Mesothelial cell of epicardium (in vitro differentiated cells): ENCODE measurements at regions not wholly inside any gene's neighbourhood (a gene's known extent, or its start where the extent isn't known, plus 50 kb on each side); places are given as distances from the start of the nearest gene placed in this dataset.

Experiments used
- DNase-seq, 2 experiments: peaks; one replicate each; pipeline ENCODE4 v3.0.0; 2021; ENCODE audit warnings: low spot score in 2 of 2; ENCODE audit not compliant: unreplicated experiment in 2 of 2
- H3K27ac Mint-ChIP-seq: 2 replicates; pipeline ENCODE4 v1.8.0; 2021; ENCODE audit warnings: mixed read lengths
- H3K27me3 Mint-ChIP-seq: 2 replicates; pipeline ENCODE4 v1.8.0; 2021; ENCODE audit warnings: low read depth, mixed read lengths
- H3K36me3 Mint-ChIP-seq: 2 replicates; pipeline ENCODE4 v1.8.0; 2021; ENCODE audit warnings: mixed read lengths
- H3K4me1 Mint-ChIP-seq: 2 replicates; pipeline ENCODE4 v1.8.0; 2021; ENCODE audit warnings: mixed read lengths
- H3K4me3 Mint-ChIP-seq: 2 replicates; pipeline ENCODE4 v1.8.0; 2021; ENCODE audit warnings: mild to moderate bottlenecking, moderate library complexity, mixed read lengths
- H3K9me3 Mint-ChIP-seq: 2 replicates; pipeline ENCODE4 v1.8.0; 2021; ENCODE audit warnings: mixed read lengths
- TF ChIP-seq, protein P1 (sequence below): fragments of 200-600 bp; sonication (generic); IDR thresholded peaks from one replicate; pipeline ENCODE4 v1.5.0; 2021; ENCODE audit warnings: antibody characterized with exemption; ENCODE audit not compliant: unreplicated experiment

DNA sequence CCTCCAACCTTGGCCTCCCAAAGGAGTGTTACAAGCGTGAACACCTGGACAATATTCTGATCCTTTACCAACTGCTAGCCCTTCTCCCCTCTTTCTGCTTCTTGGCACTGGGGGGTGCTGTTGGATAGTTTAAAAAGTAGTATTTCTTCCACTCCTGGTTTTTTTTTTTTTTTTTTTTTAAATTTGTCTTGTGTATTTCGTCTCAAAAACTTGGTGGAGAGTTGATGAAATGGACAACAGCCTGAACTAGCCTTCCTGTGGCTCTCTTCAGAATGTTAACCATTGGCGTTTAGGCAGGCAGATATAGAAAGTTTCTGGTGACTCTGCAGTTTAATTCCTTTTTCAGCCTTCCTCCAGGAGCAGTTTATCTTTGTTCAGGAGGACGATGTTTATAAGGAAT lies 69.7 kb upstream of the USP24 start:
- Mint-ChIP-seq H3K36me3 (no peaks in the 10 kb centered on the region), H3K27ac (no peak overlapping the region), H3K4me3 (no peak overlapping the region), H3K9me3 (no peaks in the 10 kb centered on the region), H3K4me1 (peaks cover 6% of the 10 kb centered on the region), H3K27me3 (no peaks in the 10 kb centered on the region)
- TF ChIP-seq, protein P1, sequence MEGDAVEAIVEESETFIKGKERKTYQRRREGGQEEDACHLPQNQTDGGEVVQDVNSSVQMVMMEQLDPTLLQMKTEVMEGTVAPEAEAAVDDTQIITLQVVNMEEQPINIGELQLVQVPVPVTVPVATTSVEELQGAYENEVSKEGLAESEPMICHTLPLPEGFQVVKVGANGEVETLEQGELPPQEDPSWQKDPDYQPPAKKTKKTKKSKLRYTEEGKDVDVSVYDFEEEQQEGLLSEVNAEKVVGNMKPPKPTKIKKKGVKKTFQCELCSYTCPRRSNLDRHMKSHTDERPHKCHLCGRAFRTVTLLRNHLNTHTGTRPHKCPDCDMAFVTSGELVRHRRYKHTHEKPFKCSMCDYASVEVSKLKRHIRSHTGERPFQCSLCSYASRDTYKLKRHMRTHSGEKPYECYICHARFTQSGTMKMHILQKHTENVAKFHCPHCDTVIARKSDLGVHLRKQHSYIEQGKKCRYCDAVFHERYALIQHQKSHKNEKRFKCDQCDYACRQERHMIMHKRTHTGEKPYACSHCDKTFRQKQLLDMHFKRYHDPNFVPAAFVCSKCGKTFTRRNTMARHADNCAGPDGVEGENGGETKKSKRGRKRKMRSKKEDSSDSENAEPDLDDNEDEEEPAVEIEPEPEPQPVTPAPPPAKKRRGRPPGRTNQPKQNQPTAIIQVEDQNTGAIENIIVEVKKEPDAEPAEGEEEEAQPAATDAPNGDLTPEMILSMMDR, result peak; percentile 35
- DNase-seq, result no peak

DNA sequence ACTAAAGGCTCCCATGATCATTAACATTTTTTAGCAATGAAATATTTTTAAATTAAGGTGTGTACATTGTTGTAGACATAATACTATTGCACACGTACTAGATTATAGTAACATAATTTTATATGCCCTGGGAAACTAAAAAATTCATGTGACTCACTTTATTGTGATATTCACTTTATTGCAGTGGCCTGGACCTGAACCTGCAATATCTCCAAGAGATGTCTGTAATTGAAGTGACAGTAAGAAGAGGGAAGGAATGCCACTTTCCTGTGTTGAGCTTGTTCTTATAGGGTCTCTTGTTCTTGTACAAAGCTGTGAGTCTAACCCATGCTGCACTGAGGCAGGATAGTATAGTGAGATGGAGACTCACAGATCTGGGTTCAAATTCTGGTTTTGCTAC lies 66.9 kb upstream of the USP24 start:
- Mint-ChIP-seq H3K9me3 (no peaks in the 10 kb centered on the region), H3K4me1 (peaks cover 12% of the 10 kb centered on the region), H3K27ac (no peak overlapping the region), H3K27me3 (no peaks in the 10 kb centered on the region), H3K4me3 (no peak overlapping the region), H3K36me3 (no peaks in the 10 kb centered on the region)
- DNase-seq, result no peak
- TF ChIP-seq, protein P1, result no peak

DNA sequence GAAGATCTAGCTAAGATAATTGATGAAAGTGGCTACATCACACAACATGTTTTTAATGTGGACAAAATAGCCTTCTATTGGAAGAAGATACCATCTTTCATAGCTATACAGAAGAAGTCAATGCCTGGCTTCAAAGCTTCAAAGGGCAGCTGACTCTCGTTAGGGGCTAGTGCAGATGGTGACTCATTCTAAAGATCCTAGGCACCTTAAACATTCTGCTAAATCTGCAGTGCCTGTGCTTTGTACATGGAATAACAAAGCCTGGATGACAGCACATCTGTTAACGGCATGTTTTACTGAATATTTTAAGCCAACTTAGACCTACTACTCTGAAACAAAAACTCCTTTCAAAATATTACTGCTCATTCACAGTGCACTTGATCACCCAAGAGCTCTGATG lies 65.6 kb upstream of the USP24 start:
- H3K4me1 Mint-ChIP-seq, result peaks cover 18% of the 10 kb centered on the region
- no peaks in the 10 kb centered on the region for H3K36me3 Mint-ChIP-seq
- DNase-seq, result no peak
- no peak overlapping the region for H3K27ac Mint-ChIP-seq
- H3K27me3 Mint-ChIP-seq, result no peaks in the 10 kb centered on the region
- no peaks in the 10 kb centered on the region for H3K9me3 Mint-ChIP-seq
- no peak overlapping the region for H3K4me3 Mint-ChIP-seq
- TF ChIP-seq, protein P1, result no peak

DNA sequence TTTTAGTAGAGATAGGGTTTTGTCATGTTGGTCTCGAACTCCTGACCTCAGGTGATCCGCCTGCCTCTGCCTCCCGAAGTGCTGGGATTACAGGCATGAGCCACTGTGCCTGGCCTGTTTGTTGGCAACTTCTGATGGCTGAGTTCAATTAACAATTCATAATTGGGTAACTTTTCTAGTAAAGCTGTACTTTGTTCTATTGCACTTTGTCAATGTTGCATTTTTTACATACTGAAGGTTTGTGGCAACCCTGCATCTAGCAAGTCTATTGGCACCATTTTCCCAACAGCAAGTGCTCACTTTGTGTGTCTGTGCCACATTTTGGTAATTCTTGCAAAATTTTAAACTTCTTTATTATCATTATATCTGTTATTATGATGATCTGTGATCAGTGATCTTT lies 64.5 kb upstream of the USP24 start:
- Mint-ChIP-seq H3K9me3 (no peaks in the 10 kb centered on the region), H3K4me1 (peaks cover 21% of the 10 kb centered on the region), H3K27ac (no peak overlapping the region), H3K36me3 (no peaks in the 10 kb centered on the region), H3K27me3 (no peaks in the 10 kb centered on the region), H3K4me3 (no peak overlapping the region)
- TF ChIP-seq, protein P1, result no peak
- no peak for DNase-seq

DNA sequence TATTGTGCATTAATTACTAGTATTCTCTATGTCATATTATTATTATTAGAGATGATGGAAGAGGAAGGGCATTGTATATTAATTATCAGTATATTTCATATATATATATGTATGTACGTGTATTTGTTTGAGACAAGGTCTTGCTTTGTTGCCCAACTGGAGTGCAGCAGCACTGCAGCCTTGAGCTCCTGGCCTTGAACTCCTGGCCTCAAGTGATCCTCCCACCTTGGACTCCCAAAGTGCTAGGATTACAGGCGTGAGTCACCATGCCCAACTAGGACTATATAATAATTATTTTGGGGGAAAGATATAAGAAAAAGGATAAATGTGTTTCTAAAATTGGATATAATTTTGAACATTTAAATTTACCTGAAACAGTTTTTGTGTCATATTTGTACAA lies 63.2 kb upstream of the USP24 start:
- no peak overlapping the region for H3K4me3 Mint-ChIP-seq
- no peak overlapping the region for H3K27ac Mint-ChIP-seq
- no peaks in the 10 kb centered on the region for H3K9me3 Mint-ChIP-seq
- peaks cover 21% of the 10 kb centered on the region for H3K4me1 Mint-ChIP-seq
- DNase-seq, result no peak
- TF ChIP-seq, protein P1, result no peak
- no peaks in the 10 kb centered on the region for H3K27me3 Mint-ChIP-seq
- H3K36me3 Mint-ChIP-seq, result no peaks in the 10 kb centered on the region
